ENCODE measurements at regions not wholly inside any gene's neighbourhood (a gene's known extent, or its start where the extent isn't known, plus 50 kb on each side); places are given as distances from the start of the nearest gene placed in this dataset.

GRCh38 chr12:33562401-33562800 lies 122.8 kb upstream of the SYT10 start:
- ChIA-PET POLR2A (ENCODE audit: low non-redundant PET) (no interaction called here), CTCF (no interaction called here)
- H3K27ac ChIP-seq, result no peak overlapping the region
- TF ChIP-seq CTCF (conservative IDR thresholded peaks at IDR 0.05; ENCODE audit: low read depth), result no peak
- DNase-seq (ENCODE audit: low spot score), result no peak

- DNase-seq (ENCODE audit: low spot score), result no peak
- TF ChIP-seq CTCF (conservative IDR thresholded peaks at IDR 0.05; ENCODE audit: low read depth), result no peak
- H3K27ac ChIP-seq, result no peak overlapping the region
- POLR2A ChIA-PET (ENCODE audit: low non-redundant PET), result no interaction called here
- CTCF ChIA-PET, result no interaction called here
These were observed 126.8 kb upstream of the SYT10 start for GRCh38 chr12:33566403-33566802.

GRCh38 chr12:33575346-33575745 lies 135.7 kb upstream of the SYT10 start:
- ChIA-PET CTCF (interaction anchor here (0.6 kb wide), 1 partner anchor 443 kb away, joined by 3 read pairs; no protein-coding TSS in a partner anchor), POLR2A (ENCODE audit: low non-redundant PET) (no interaction called here)
- DNase-seq (ENCODE audit: low spot score), result no peak
- TF ChIP-seq CTCF (conservative IDR thresholded peaks at IDR 0.05; ENCODE audit: low read depth), result no peak
- no peak overlapping the region for H3K27ac ChIP-seq

GRCh38 chr12:33581613-33582122 lies 142.0 kb upstream of the SYT10 start:
- no peak for DNase-seq (ENCODE audit: low spot score)
- ChIA-PET POLR2A (ENCODE audit: low non-redundant PET) (no interaction called here), CTCF (no interaction called here)
- TF ChIP-seq CTCF (conservative IDR thresholded peaks at IDR 0.05; ENCODE audit: low read depth), result no peak
- no peak overlapping the region for H3K27ac ChIP-seq

- ChIA-PET CTCF (no interaction called here), POLR2A (ENCODE audit: low non-redundant PET) (no interaction called here)
- TF ChIP-seq CTCF (conservative IDR thresholded peaks at IDR 0.05; ENCODE audit: low read depth), result no peak
- no peak overlapping the region for H3K27ac ChIP-seq
- no peak for DNase-seq (ENCODE audit: low spot score)
These were observed 147.0 kb upstream of the SYT10 start for GRCh38 chr12:33586576-33586975.

GRCh38 chr12:33587354-33587753 lies 147.7 kb upstream of the SYT10 start:
- H3K27ac ChIP-seq, result no peak overlapping the region
- CTCF ChIA-PET, result no interaction called here
- peak; percentile 68 for DNase-seq (ENCODE audit: low spot score)
- POLR2A ChIA-PET (ENCODE audit: low non-redundant PET), result no interaction called here
- TF ChIP-seq CTCF (conservative IDR thresholded peaks at IDR 0.05; ENCODE audit: low read depth), result no peak
